ENCODE measurements at regions not wholly inside any gene's neighbourhood (a gene's known extent, or its start where the extent isn't known, plus 50 kb on each side); places are given as distances from the start of the nearest gene placed in this dataset.

DNA sequence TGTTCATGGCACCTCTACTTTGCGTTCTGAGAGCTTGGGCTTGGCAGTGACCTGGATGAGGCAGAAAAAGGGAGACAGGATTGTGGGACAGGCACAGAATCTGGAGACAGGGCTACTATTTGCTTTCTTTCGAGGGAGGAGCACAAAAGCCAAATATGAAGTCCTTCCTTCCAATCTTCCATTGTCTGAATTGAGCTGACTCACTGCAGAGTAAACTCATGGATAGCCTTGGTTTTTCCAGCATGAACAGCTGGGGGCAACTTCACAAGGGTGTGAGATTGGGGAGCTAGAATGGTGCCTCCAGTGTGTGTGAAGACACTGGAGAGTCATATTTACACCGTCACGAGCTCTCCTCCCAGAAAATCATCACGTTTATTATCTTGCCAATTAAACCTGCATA, 55.6 kb upstream of the NRP1 start:
- H3K4me1 ChIP-seq = no peaks in the 10 kb centered on the region
- TF ChIP-seq, protein P1, sequence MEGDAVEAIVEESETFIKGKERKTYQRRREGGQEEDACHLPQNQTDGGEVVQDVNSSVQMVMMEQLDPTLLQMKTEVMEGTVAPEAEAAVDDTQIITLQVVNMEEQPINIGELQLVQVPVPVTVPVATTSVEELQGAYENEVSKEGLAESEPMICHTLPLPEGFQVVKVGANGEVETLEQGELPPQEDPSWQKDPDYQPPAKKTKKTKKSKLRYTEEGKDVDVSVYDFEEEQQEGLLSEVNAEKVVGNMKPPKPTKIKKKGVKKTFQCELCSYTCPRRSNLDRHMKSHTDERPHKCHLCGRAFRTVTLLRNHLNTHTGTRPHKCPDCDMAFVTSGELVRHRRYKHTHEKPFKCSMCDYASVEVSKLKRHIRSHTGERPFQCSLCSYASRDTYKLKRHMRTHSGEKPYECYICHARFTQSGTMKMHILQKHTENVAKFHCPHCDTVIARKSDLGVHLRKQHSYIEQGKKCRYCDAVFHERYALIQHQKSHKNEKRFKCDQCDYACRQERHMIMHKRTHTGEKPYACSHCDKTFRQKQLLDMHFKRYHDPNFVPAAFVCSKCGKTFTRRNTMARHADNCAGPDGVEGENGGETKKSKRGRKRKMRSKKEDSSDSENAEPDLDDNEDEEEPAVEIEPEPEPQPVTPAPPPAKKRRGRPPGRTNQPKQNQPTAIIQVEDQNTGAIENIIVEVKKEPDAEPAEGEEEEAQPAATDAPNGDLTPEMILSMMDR (IDR thresholded peaks at IDR 0.05) = no peak
- H3K27me3 ChIP-seq = no peaks in the 10 kb centered on the region

DNA sequence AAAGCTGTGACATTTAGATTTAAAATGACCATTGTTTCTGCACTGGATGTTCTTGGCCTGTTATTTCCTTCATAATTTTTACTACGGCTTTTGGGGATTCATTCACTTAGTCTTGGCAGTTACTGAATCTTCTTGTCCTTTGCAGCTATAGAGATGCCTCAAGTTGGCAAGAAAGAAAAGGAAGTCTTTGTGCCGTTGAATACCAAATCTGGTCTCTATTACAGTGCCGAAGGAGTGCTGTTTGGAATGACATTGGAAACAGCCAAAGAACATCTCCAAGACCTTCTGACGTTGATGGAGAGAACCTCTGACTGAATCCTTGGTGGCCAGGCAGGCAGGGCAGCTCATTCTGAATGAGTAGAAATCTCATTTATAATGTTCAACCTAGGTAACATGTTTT, 54.3 kb upstream of the NRP1 start:
- H3K9me3 ChIP-seq = no peaks in the 10 kb centered on the region
- DNase-seq (ENCODE audit: low spot score) = no peak

More for the DNA sequence above, 55.6 kb upstream of the NRP1 start:
- Histone ChIP-seq H3K4me3 (no peak overlapping the region), H3K27ac (no peak overlapping the region), H3K36me3 (no peaks in the 10 kb centered on the region), H3K9me3 (no peaks in the 10 kb centered on the region)
- no peak for DNase-seq (ENCODE audit: low spot score)

DNA sequence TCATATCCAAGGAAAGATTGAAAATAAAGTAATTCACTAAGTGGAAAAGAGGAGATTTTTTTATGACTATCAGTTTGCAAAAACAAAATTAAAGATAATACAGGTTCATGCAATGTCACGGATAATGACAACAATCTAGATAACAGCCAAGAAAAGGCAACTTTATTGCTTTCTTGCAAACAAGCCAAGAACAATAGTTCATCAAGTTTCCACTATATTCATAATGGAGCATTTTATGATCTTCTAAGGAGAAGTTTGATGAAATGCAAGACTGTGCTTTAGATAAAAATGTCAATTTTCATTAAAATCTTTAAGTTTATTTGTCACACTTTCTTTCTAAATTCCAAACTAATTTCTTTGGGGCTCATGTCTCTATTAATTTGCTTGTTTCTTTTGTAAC, 53.9 kb upstream of the NRP1 start:
- H3K36me3 ChIP-seq = no peaks in the 10 kb centered on the region
- no peak overlapping the region for H3K4me3 ChIP-seq
- DNase-seq (ENCODE audit: low spot score) = no peak
- TF ChIP-seq, protein P1 (IDR thresholded peaks at IDR 0.05) = no peak
- H3K27me3 ChIP-seq = no peaks in the 10 kb centered on the region
- H3K27ac ChIP-seq = no peak overlapping the region
- no peaks in the 10 kb centered on the region for H3K9me3 ChIP-seq
- H3K4me1 ChIP-seq = no peaks in the 10 kb centered on the region

More for the DNA sequence above, 54.3 kb upstream of the NRP1 start:
- TF ChIP-seq, protein P1 (IDR thresholded peaks at IDR 0.05) = no peak
- no peaks in the 10 kb centered on the region for H3K27me3 ChIP-seq
- no peak overlapping the region for H3K27ac ChIP-seq
- no peak overlapping the region for H3K4me3 ChIP-seq
- no peaks in the 10 kb centered on the region for H3K4me1 ChIP-seq
- H3K36me3 ChIP-seq = no peaks in the 10 kb centered on the region

DNA sequence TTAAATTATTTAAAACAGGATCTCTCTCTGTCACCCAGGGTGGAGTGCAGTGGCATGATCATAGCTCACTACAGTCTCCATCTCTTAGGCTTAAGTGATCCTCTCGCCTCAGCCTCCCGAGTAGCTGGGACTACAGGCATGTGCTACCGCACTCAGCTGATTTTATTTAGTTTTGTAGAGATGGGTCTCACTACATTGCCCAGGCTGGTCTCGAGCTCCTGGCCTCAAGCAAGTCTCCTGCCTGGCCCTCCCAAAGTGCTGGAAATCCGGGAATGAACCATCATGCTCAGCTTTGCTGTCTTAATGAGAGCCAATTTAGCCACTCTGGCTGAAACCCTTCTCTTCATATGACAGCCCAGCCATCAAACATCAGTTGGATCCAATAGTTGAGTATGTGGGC, 53.3 kb upstream of the NRP1 start:
- TF ChIP-seq, protein P1 (IDR thresholded peaks at IDR 0.05) = no peak

DNA sequence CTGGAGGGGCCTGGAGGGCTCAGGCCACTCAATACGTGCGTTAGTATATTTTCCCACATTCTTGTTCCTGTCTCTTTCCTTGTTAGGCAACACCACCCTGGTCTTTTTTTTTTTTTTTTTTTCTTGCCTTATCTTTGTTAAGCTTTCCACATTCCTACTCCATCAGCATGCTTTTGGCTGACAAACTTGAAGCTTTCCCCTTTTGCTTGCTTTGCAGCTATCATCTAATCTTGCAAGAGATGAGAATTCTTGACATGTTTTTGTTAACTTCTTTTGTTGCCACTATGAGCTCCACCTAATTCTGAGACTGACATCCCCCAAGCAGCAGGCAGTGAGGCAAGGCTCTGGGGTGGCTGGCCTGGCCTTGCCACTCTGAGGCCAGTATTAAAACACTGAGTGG, 52.5 kb upstream of the NRP1 start:
- Histone ChIP-seq H3K4me1 (peaks cover 0 to 7% of the 10 kb centered on the region in 2 donors), H3K36me3 (no peaks in the 10 kb centered on the region), H3K27ac (no peak overlapping the region), H3K27me3 (no peaks in the 10 kb centered on the region), H3K4me3 (no peak overlapping the region), H3K9me3 (no peaks in the 10 kb centered on the region)
- DNase-seq (ENCODE audit: low spot score) = no peak
- TF ChIP-seq, protein P1 (IDR thresholded peaks at IDR 0.05) = no peak

More for the DNA sequence above, 53.3 kb upstream of the NRP1 start:
- Histone ChIP-seq H3K4me1 (no peaks in the 10 kb centered on the region), H3K27me3 (no peaks in the 10 kb centered on the region), H3K9me3 (no peaks in the 10 kb centered on the region), H3K27ac (no peak overlapping the region), H3K4me3 (no peak overlapping the region), H3K36me3 (no peaks in the 10 kb centered on the region)
- DNase-seq (ENCODE audit: low spot score) = no peak

DNA sequence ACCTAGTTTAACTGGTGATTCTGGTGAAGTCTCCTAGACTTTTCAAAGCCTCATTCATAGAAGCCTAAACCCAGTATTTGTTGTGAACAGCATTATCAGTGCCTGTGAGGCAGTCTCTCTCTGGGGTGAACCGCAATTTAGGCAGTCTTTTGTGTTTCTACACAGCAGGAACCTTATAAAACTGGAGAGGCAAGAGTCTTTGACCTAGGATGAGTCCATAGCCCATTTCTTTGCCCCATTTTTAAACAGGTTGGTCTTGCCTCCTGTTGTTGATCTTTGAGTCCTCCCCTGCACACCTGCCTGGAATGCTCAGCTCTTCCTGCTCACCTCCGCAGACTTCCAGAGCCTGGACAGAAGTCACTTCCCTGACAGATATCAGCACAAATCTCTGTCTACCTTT, 51.2 kb upstream of the NRP1 start:
- DNase-seq (ENCODE audit: low spot score) = no peak
- H3K4me3 ChIP-seq = no peak overlapping the region
- no peaks in the 10 kb centered on the region for H3K36me3 ChIP-seq
- H3K4me1 ChIP-seq = peaks cover 0 to 7% of the 10 kb centered on the region in 2 donors
- no peaks in the 10 kb centered on the region for H3K27me3 ChIP-seq
- H3K9me3 ChIP-seq = no peaks in the 10 kb centered on the region
- TF ChIP-seq, protein P1 (IDR thresholded peaks at IDR 0.05) = no peak
- no peak overlapping the region for H3K27ac ChIP-seq

All from right atrium auricular region (tissue), 2 donors.